ENCODE measurements at regions not wholly inside any gene's neighbourhood (a gene's known extent, or its start where the extent isn't known, plus 50 kb on each side); places are given as distances from the start of the nearest gene placed in this dataset.

DNA sequence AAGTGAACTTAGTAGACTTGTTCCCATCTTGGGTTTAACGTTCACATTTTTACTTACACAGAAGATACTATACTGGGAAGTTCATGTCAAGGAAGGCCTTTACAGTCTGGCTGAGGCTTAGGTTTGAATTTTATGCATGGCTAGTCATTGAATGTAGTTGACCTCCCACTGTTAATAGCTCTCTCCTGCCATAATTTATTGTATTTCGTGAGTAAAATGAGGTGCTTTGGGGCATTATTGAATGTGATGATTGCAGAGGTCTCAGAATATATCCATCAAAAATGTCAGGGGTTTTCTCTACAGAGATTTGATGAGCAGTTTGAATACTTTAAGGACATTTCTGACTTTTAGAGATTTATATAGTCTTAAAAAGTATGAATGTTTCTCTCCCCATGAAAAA, 356.6 kb upstream of the GRM7 start:
- Histone ChIP-seq H2BK5ac (ENCODE audit: low read length) (no peak overlapping the region), H3K9me3 (replicated peaks in 1 of 2; ENCODE audit: control insufficient read depth in 2 of 2, insufficient read depth in 1 of 2, low read depth in 1 of 2, low read length in 2 of 2) (no peaks in the 10 kb centered on the region), H2AK5ac (ENCODE audit: low read depth, low read length) (no peak overlapping the region), H3K4me1 (ENCODE audit: control insufficient read depth in 2 of 2, insufficient read depth in 1 of 2, low read depth in 1 of 2, low read length in 2 of 2) (no peaks in the 10 kb centered on the region), H3K4ac (ENCODE audit: low read length) (no peak overlapping the region), H3K18ac (ENCODE audit: low read length) (no peak overlapping the region), H3K79me1 (ENCODE audit: low read depth, low read length) (no peaks in the 10 kb centered on the region), H3K14ac (ENCODE audit: low read length) (no peak overlapping the region), H4K8ac (ENCODE audit: low read depth, low read length) (no peak overlapping the region), H3K36me3 (replicated peaks in 1 of 2; ENCODE audit: control insufficient read depth in 2 of 2, insufficient read depth in 2 of 2, low read length in 2 of 2) (no peaks in the 10 kb centered on the region), H2BK120ac (ENCODE audit: low read depth, low read length) (no peak overlapping the region), H2AFZ (ENCODE audit: low read length) (no peak overlapping the region), H3K4me2 (ENCODE audit: insufficient read depth, low read length, poor library complexity, severe bottlenecking) (no peak overlapping the region), H2BK12ac (ENCODE audit: low read length) (no peak overlapping the region), H3K27ac (replicated peaks; ENCODE audit: low read length) (no peak overlapping the region), H3K9ac (ENCODE audit: low read depth, low read length, poor library complexity) (no peak overlapping the region), H3K27me3 (ENCODE audit: control insufficient read depth in 3 of 3, insufficient read depth in 3 of 3, low read depth in 1 of 3, low read length in 3 of 3) (no peaks in the 10 kb centered on the region), H3K23ac (ENCODE audit: low read depth, low read length, poor library complexity) (no peak overlapping the region), H4K91ac (ENCODE audit: low read depth, low read length, poor library complexity) (no peak overlapping the region), H3K4me3 (ENCODE audit: low read length in 2 of 2) (no peak overlapping the region), H2BK15ac (ENCODE audit: low read length) (no peak overlapping the region)
- WGBS, 2 donors (ENCODE audit: extremely low coverage in 2 of 2, insufficient read length in 2 of 2, insufficient replicate concordance in 1 of 2), result no CpG with 5 or more reads among the region's 2 CpGs
- no peak for DNase-seq (ENCODE audit: low spot score)

- Histone ChIP-seq H3K14ac (ENCODE audit: low read length) (no peak overlapping the region), H3K27ac (replicated peaks; ENCODE audit: low read length) (no peak overlapping the region), H2AFZ (ENCODE audit: low read length) (no peak overlapping the region), H3K23ac (ENCODE audit: low read depth, low read length, poor library complexity) (no peak overlapping the region), H3K4ac (ENCODE audit: low read length) (no peak overlapping the region), H3K4me2 (ENCODE audit: insufficient read depth, low read length, poor library complexity, severe bottlenecking) (no peak overlapping the region), H2BK12ac (ENCODE audit: low read length) (no peak overlapping the region), H3K27me3 (ENCODE audit: control insufficient read depth in 3 of 3, insufficient read depth in 3 of 3, low read depth in 1 of 3, low read length in 3 of 3) (no peaks in the 10 kb centered on the region), H3K9me3 (replicated peaks in 1 of 2; ENCODE audit: control insufficient read depth in 2 of 2, insufficient read depth in 1 of 2, low read depth in 1 of 2, low read length in 2 of 2) (no peaks in the 10 kb centered on the region), H3K36me3 (replicated peaks in 1 of 2; ENCODE audit: control insufficient read depth in 2 of 2, insufficient read depth in 2 of 2, low read length in 2 of 2) (no peaks in the 10 kb centered on the region), H2AK5ac (ENCODE audit: low read depth, low read length) (no peak overlapping the region), H3K18ac (ENCODE audit: low read length) (no peak overlapping the region), H3K4me3 (ENCODE audit: low read length in 2 of 2) (no peak overlapping the region), H3K79me1 (ENCODE audit: low read depth, low read length) (no peaks in the 10 kb centered on the region), H2BK120ac (ENCODE audit: low read depth, low read length) (no peak overlapping the region), H2BK15ac (ENCODE audit: low read length) (no peak overlapping the region), H4K8ac (ENCODE audit: low read depth, low read length) (no peak overlapping the region), H3K9ac (ENCODE audit: low read depth, low read length, poor library complexity) (no peak overlapping the region), H4K91ac (ENCODE audit: low read depth, low read length, poor library complexity) (no peak overlapping the region), H2BK5ac (ENCODE audit: low read length) (no peak overlapping the region), H3K4me1 (ENCODE audit: control insufficient read depth in 2 of 2, insufficient read depth in 1 of 2, low read depth in 1 of 2, low read length in 2 of 2) (no peaks in the 10 kb centered on the region)
- DNase-seq (ENCODE audit: low spot score), result no peak
- WGBS, 2 donors (ENCODE audit: extremely low coverage in 2 of 2, insufficient read length in 2 of 2, insufficient replicate concordance in 1 of 2), result no CpG with 5 or more reads among the region's 3 CpGs
Measured at GRCh38 chr3:6504834-6505233, 356.1 kb upstream of the GRM7 start.

DNA sequence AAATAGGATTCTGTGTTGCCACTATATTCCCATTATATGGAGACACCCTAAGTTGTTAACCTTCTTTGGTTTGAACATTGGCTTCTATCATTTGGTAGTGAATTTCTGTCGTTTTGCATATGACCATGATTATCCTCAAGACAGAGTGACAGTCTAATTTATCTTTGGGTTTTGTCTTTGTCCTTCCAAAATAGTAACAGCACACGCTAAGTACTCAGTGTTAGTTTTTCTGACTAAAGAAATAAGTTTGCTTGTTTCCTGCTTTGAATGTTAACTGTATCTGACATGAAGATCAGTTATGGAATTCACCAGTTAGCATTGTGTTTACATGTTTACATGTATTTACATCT, 352.5 kb upstream of the GRM7 start:
- WGBS, 2 donors (ENCODE audit: extremely low coverage in 2 of 2, insufficient read length in 2 of 2, insufficient replicate concordance in 1 of 2), result no CpG with 5 or more reads among the region's 2 CpGs

DNA sequence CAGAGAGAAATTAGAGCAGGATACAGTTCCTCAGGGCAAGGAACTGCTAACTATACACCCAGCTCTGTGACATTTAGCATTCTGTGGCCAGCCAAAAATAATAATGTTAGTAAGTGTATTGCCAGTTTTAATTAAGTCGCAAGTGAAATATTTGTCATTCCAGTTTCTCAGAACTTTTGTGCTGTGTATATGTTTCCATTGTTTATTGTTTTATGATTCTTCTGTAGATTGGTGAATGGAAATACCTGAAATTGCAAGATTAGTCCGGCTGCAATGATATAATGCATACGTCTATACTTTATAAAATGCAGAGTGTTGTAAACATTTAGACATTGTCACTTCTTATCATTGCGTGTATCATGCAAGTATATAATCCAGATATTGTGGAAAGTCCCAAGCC, 351.3 kb upstream of the GRM7 start:
- Histone ChIP-seq H2AFZ (ENCODE audit: low read length) (no peak overlapping the region), H3K14ac (ENCODE audit: low read length) (no peak overlapping the region), H4K8ac (ENCODE audit: low read depth, low read length) (no peak overlapping the region), H2BK15ac (ENCODE audit: low read length) (no peak overlapping the region), H3K18ac (ENCODE audit: low read length) (no peak overlapping the region), H3K9me3 (replicated peaks in 1 of 2; ENCODE audit: control insufficient read depth in 2 of 2, insufficient read depth in 1 of 2, low read depth in 1 of 2, low read length in 2 of 2) (no peaks in the 10 kb centered on the region), H2AK5ac (ENCODE audit: low read depth, low read length) (no peak overlapping the region), H2BK12ac (ENCODE audit: low read length) (no peak overlapping the region), H3K4me2 (ENCODE audit: insufficient read depth, low read length, poor library complexity, severe bottlenecking) (no peak overlapping the region), H3K23ac (ENCODE audit: low read depth, low read length, poor library complexity) (no peak overlapping the region), H3K4ac (ENCODE audit: low read length) (no peak overlapping the region), H3K27me3 (ENCODE audit: control insufficient read depth in 3 of 3, insufficient read depth in 3 of 3, low read depth in 1 of 3, low read length in 3 of 3) (no peaks in the 10 kb centered on the region), H2BK120ac (ENCODE audit: low read depth, low read length) (no peak overlapping the region), H3K4me1 (ENCODE audit: control insufficient read depth in 2 of 2, insufficient read depth in 1 of 2, low read depth in 1 of 2, low read length in 2 of 2) (no peaks in the 10 kb centered on the region), H3K27ac (replicated peaks; ENCODE audit: low read length) (no peak overlapping the region), H4K91ac (ENCODE audit: low read depth, low read length, poor library complexity) (no peak overlapping the region), H3K36me3 (replicated peaks in 1 of 2; ENCODE audit: control insufficient read depth in 2 of 2, insufficient read depth in 2 of 2, low read length in 2 of 2) (no peaks in the 10 kb centered on the region), H3K4me3 (ENCODE audit: low read length in 2 of 2) (no peak overlapping the region), H3K9ac (ENCODE audit: low read depth, low read length, poor library complexity) (no peak overlapping the region), H3K79me1 (ENCODE audit: low read depth, low read length) (no peaks in the 10 kb centered on the region), H2BK5ac (ENCODE audit: low read length) (no peak overlapping the region)
- no CpG with 5 or more reads among the region's 4 CpGs for WGBS, 2 donors (ENCODE audit: extremely low coverage in 2 of 2, insufficient read length in 2 of 2, insufficient replicate concordance in 1 of 2)
- no peak for DNase-seq (ENCODE audit: low spot score)

More for the DNA sequence above, 352.5 kb upstream of the GRM7 start:
- no peaks in the 10 kb centered on the region for H3K27me3 ChIP-seq (ENCODE audit: control insufficient read depth in 3 of 3, insufficient read depth in 3 of 3, low read depth in 1 of 3, low read length in 3 of 3)
- no peak for DNase-seq (ENCODE audit: low spot score)
- H3K23ac ChIP-seq (ENCODE audit: low read depth, low read length, poor library complexity), result no peak overlapping the region
- no peak overlapping the region for H2BK15ac ChIP-seq (ENCODE audit: low read length)
- no peaks in the 10 kb centered on the region for H3K9me3 ChIP-seq (replicated peaks in 1 of 2; ENCODE audit: control insufficient read depth in 2 of 2, insufficient read depth in 1 of 2, low read depth in 1 of 2, low read length in 2 of 2)
- no peak overlapping the region for H3K18ac ChIP-seq (ENCODE audit: low read length)
- H2BK120ac ChIP-seq (ENCODE audit: low read depth, low read length), result no peak overlapping the region
- H4K91ac ChIP-seq (ENCODE audit: low read depth, low read length, poor library complexity), result no peak overlapping the region
- H2BK12ac ChIP-seq (ENCODE audit: low read length), result no peak overlapping the region
- no peak overlapping the region for H3K9ac ChIP-seq (ENCODE audit: low read depth, low read length, poor library complexity)
- H4K8ac ChIP-seq (ENCODE audit: low read depth, low read length), result no peak overlapping the region
- H3K27ac ChIP-seq (replicated peaks; ENCODE audit: low read length), result no peak overlapping the region
- H3K36me3 ChIP-seq (replicated peaks in 1 of 2; ENCODE audit: control insufficient read depth in 2 of 2, insufficient read depth in 2 of 2, low read length in 2 of 2), result no peaks in the 10 kb centered on the region
- H3K79me1 ChIP-seq (ENCODE audit: low read depth, low read length), result no peaks in the 10 kb centered on the region
- H2BK5ac ChIP-seq (ENCODE audit: low read length), result no peak overlapping the region
- no peak overlapping the region for H2AFZ ChIP-seq (ENCODE audit: low read length)
- H2AK5ac ChIP-seq (ENCODE audit: low read depth, low read length), result no peak overlapping the region
- H3K4me2 ChIP-seq (ENCODE audit: insufficient read depth, low read length, poor library complexity, severe bottlenecking), result no peak overlapping the region
- H3K14ac ChIP-seq (ENCODE audit: low read length), result no peak overlapping the region
- no peak overlapping the region for H3K4me3 ChIP-seq (ENCODE audit: low read length in 2 of 2)
- no peaks in the 10 kb centered on the region for H3K4me1 ChIP-seq (ENCODE audit: control insufficient read depth in 2 of 2, insufficient read depth in 1 of 2, low read depth in 1 of 2, low read length in 2 of 2)
- no peak overlapping the region for H3K4ac ChIP-seq (ENCODE audit: low read length)
